SK-N-SH (cell line): ENCODE measurements at regions not wholly inside any gene's neighbourhood (a gene's known extent, or its start where the extent isn't known, plus 50 kb on each side); places are given as distances from the start of the nearest gene placed in this dataset.

Experiments
- CTCF ChIA-PET: fragments of 300-600, 350-600 bp; formaldehyde crosslinking; extraction: SDS; loops from one replicate; lab custom pipeline; 2021; lab: Yijun Ruan, JAX
- POLR2A ChIA-PET: fragments of 350-600 bp; sonication (Branson Sonifier 250); formaldehyde crosslinking; extraction: SDS; loops from one replicate; lab custom pipeline; 2020; ENCODE audit warnings: antibody characterized with exemption, inconsistent platforms; lab: Yijun Ruan, JAX
- DNase-seq: peaks from one replicate; pipeline ENCODE4 v3.0.0; 2012
- H2AFZ ChIP-seq: fragments of 200-600 bp; sonication (generic); 2 replicates; pipeline ENCODE4 v1.8.1; 2016; ENCODE audit warnings: antibody characterized with exemption, mild to moderate bottlenecking, low read depth
- H3F3A ChIP-seq: fragments of 200-600 bp; sonication (generic); replicated peaks from 2 replicates; pipeline ENCODE3; 2016; ENCODE audit warnings: antibody characterized with exemption, mild to moderate bottlenecking; ENCODE audit not compliant: insufficient read depth
- H3K27ac ChIP-seq, 2 experiments: fragments of 200-500 bp in 1 of 2; fragments of 200-600 bp in 1 of 2; sonication (Bioruptor generic) in 1 of 2; sonication (generic), shearing (Covaris generic) in 1 of 2; 2 replicates each; pipeline versions ENCODE4 v1.5.1 to v1.6.1; 2014 to 2016; ENCODE audit warnings: low read depth in 2 of 2, inconsistent platforms in 1 of 2, low read length in 1 of 2, mild to moderate bottlenecking in 1 of 2, mixed read lengths in 1 of 2
- H3K27me3 ChIP-seq: fragments of 200-600 bp; sonication (generic), shearing (Covaris generic); 2 replicates; pipeline ENCODE4 v1.6.1; 2016; ENCODE audit warnings: mixed run types; ENCODE audit not compliant: insufficient read depth
- H3K36me3 ChIP-seq, 2 experiments: fragments of 200-500 bp in 1 of 2; fragments of 200-600 bp in 1 of 2; sonication (Bioruptor generic) in 1 of 2; sonication (generic) in 1 of 2; replicated peaks in 1 of 2; 2 replicates each; pipeline versions ENCODE3 to v1.5.1; 2014 to 2016; ENCODE audit warnings: low read length in 1 of 2, mild to moderate bottlenecking in 1 of 2; ENCODE audit not compliant: insufficient read depth in 2 of 2, control insufficient read depth in 1 of 2
- H3K4me1 ChIP-seq, 2 experiments: fragments of 200-500 bp in 1 of 2; fragments of 200-600 bp in 1 of 2; sonication (Bioruptor generic) in 1 of 2; sonication (generic), shearing (Covaris generic) in 1 of 2; 2 replicates each; pipeline versions ENCODE4 v1.5.1 to v1.6.1; 2014 to 2016; ENCODE audit warnings: low read depth in 1 of 2, low read length in 1 of 2, mixed run types in 1 of 2; ENCODE audit not compliant: insufficient read depth in 2 of 2, control insufficient read depth in 1 of 2
- H3K4me2 ChIP-seq: fragments of 200-600 bp; sonication (generic), shearing (Covaris generic); 2 replicates; pipeline ENCODE4 v1.6.1; 2017; ENCODE audit warnings: mixed run types
- H3K4me3 ChIP-seq, 2 experiments: fragments of 200-500 bp in 1 of 2; fragments of 200-600 bp in 1 of 2; sonication (Bioruptor generic) in 1 of 2; sonication (generic), shearing (Covaris generic) in 1 of 2; 2 replicates each; pipeline versions ENCODE4 v1.5.1 to v1.8.1; 2014 to 2016; ENCODE audit warnings: low read depth in 2 of 2, inconsistent platforms in 1 of 2, low read length in 1 of 2, mild to moderate bottlenecking in 1 of 2, mixed read lengths in 1 of 2, moderate library complexity in 1 of 2
- H3K79me2 ChIP-seq: fragments of 200-600 bp; sonication (generic); 2 replicates; pipeline ENCODE4 v1.8.1; 2017; ENCODE audit warnings: mild to moderate bottlenecking; ENCODE audit not compliant: insufficient read depth
- H3K9ac ChIP-seq: fragments of 200-600 bp; sonication (generic); 2 replicates; pipeline ENCODE4 v1.6.1; 2017; ENCODE audit warnings: mixed run types
- H3K9me2 ChIP-seq: fragments of 200-600 bp; sonication (generic); 2 replicates; pipeline ENCODE4 v1.6.1; 2017; ENCODE audit warnings: mixed run types
- H3K9me3 ChIP-seq: fragments of 200-600 bp; sonication (generic); 2 replicates; pipeline ENCODE4 v1.6.1; 2017; ENCODE audit warnings: mixed run types, mild to moderate bottlenecking, moderate library complexity
- H4K20me1 ChIP-seq: fragments of 200-600 bp; sonication (generic); 2 replicates; pipeline ENCODE4 v1.6.1; 2017; ENCODE audit warnings: mild to moderate bottlenecking, mixed run types; ENCODE audit not compliant: insufficient read depth
- CHD2 ChIP-seq: fragments of 150-350 bp; IDR thresholded peaks from 2 replicates; pipeline ENCODE4 v1.6.1; 2018; ENCODE audit warnings: low read length; ENCODE audit not compliant: partially characterized antibody
- ELF1 ChIP-seq: IDR thresholded peaks from 2 replicates; pipeline ENCODE4 v1.4.0; 2012
- EP300 ChIP-seq, 2 experiments: IDR thresholded peaks; 2 replicates each; pipeline versions ENCODE4 v1.4.0 to v1.6.1; 2012; ENCODE audit warnings: borderline replicate concordance in 1 of 2, low read depth in 1 of 2, low read length in 1 of 2
- EZH2phosphoT487 ChIP-seq: fragments of 200-600 bp; sonication (generic); IDR thresholded peaks from 2 replicates; pipeline ENCODE4 v1.6.1; 2017; ENCODE audit warnings: low read depth, mixed run types, mild to moderate bottlenecking, antibody characterized with exemption, moderate library complexity, borderline replicate concordance
- FOSL2 ChIP-seq: IDR thresholded peaks from 2 replicates; pipeline ENCODE4 v1.4.0; 2012; ENCODE audit warnings: low read depth, mild to moderate bottlenecking, moderate library complexity, borderline replicate concordance
- JUND ChIP-seq: IDR thresholded peaks from 2 replicates; pipeline ENCODE4 v1.4.0; 2012
- MEF2A ChIP-seq: IDR thresholded peaks from 2 replicates; pipeline ENCODE4 v1.4.0; 2012; ENCODE audit warnings: low read depth, borderline replicate concordance
- MXI1 ChIP-seq: IDR thresholded peaks from 2 replicates; pipeline ENCODE4 v1.6.1; 2012; ENCODE audit warnings: mild to moderate bottlenecking, low read depth, low read length, improper control_type of control experiment
- NFIC ChIP-seq: IDR thresholded peaks from 2 replicates; pipeline ENCODE4 v1.4.0; 2012; ENCODE audit warnings: borderline replicate concordance
- POLR2AphosphoS5 ChIP-seq: IDR thresholded peaks from 2 replicates; pipeline ENCODE4 v1.6.1; 2012; ENCODE audit warnings: low read depth, low read length
- RAD21 ChIP-seq: IDR thresholded peaks from 2 replicates; pipeline ENCODE4 v1.6.1; 2012; ENCODE audit warnings: mild to moderate bottlenecking, low read length
- RCOR1 ChIP-seq: fragments of 150-350 bp; IDR thresholded peaks from 2 replicates; pipeline ENCODE4 v1.6.1; 2017; ENCODE audit warnings: antibody characterized with exemption, low read length
- RXRA ChIP-seq: IDR thresholded peaks from 2 replicates; pipeline ENCODE4 v1.4.0; 2012; ENCODE audit warnings: low read depth, mild to moderate bottlenecking, borderline replicate concordance
- SIN3A ChIP-seq: IDR thresholded peaks from 2 replicates; pipeline ENCODE4 v1.6.1; 2012; ENCODE audit warnings: low read depth, mild to moderate bottlenecking, low read length, moderate library complexity, borderline replicate concordance
- WGBS: methylation state at CpG from one replicate; pipeline ENCODE4 v1.1.6; 2017; ENCODE audit warnings: low lambda C conversion rate; 5-methylcytosine and 5-hydroxymethylcytosine counted together
- TF ChIP-seq, protein P1 (sequence below): IDR thresholded peaks from 2 replicates; pipeline ENCODE4 v1.4.0; 2012; ENCODE audit warnings: low read depth
- TF ChIP-seq, protein P2 (sequence below): IDR thresholded peaks from 2 replicates; pipeline ENCODE4 v1.4.0; 2012; ENCODE audit warnings: low read depth, borderline replicate concordance
- TF ChIP-seq, protein P3 (sequence below): IDR thresholded peaks from 2 replicates; pipeline ENCODE4; 2012

DNA sequence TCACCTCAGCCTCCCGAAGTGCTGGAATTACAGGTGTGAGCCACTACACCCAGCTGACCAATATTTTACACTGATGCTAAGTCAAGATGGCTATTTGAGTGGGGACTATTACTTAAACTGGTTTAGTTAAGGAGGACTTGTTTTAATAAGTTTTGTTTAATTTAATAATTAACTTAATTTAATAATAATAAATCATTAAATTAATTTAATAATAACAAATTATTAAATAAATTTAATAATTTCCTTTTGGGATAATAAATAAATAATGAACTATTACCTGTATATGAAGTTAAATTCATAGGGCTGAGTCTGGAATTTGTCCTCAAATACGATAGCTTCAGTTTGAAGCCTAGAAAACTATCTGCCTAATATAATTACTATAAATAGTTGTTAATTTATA lies 665.1 kb upstream of the COX7C start:
- no peak overlapping the region for H3K27ac ChIP-seq
- H3K27me3 ChIP-seq = no peaks in the 10 kb centered on the region
- TF ChIP-seq, protein P1, sequence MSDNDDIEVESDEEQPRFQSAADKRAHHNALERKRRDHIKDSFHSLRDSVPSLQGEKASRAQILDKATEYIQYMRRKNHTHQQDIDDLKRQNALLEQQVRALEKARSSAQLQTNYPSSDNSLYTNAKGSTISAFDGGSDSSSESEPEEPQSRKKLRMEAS = no peak
- TF ChIP-seq CHD2 = no peak
- no peak for TF ChIP-seq MEF2A
- H3K4me1 ChIP-seq = no peaks in the 10 kb centered on the region
- no peaks in the 10 kb centered on the region for H3K36me3 ChIP-seq
- no peaks in the 10 kb centered on the region for H3F3A ChIP-seq
- H3K79me2 ChIP-seq = no peaks in the 10 kb centered on the region
- ChIA-PET POLR2A (no interaction called here), CTCF (no interaction called here)
- H3K4me2 ChIP-seq = no peak overlapping the region
- H3K9me3 ChIP-seq = no peaks in the 10 kb centered on the region
- WGBS = 4% methylated on average over 2 of the region's 2 CpGs
- H2AFZ ChIP-seq = no peak overlapping the region
- H3K9ac ChIP-seq = no peak overlapping the region
- H3K9me2 ChIP-seq = no peaks in the 10 kb centered on the region
- H4K20me1 ChIP-seq = no peaks in the 10 kb centered on the region
- no peak overlapping the region for H3K4me3 ChIP-seq
- no peak for DNase-seq

DNA sequence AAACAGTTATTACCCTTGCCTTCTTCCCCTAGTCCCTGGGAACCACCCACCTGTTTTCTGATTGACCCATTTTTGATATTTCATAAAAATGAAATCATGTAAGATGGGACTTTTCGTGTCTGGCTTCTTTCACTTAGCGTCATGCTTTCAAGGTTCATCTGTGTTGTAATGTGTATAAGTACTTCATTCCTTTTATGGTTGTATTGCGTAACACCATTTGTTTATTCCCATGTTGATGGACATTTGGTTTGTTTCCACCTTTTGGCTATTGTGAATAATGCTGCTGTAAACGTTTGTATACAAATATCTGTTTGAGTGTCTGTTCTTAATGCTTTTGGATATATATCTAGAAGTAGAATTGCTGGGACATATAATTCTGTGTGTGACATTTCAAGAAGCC lies 650.1 kb upstream of the COX7C start:
- DNase-seq = no peak
- Histone ChIP-seq H2AFZ (no peak overlapping the region), H3K79me2 (no peaks in the 10 kb centered on the region), H3F3A (no peaks in the 10 kb centered on the region), H3K4me1 (no peaks in the 10 kb centered on the region), H3K9me3 (no peaks in the 10 kb centered on the region), H3K4me3 (no peak overlapping the region), H3K36me3 (no peaks in the 10 kb centered on the region), H3K9me2 (no peaks in the 10 kb centered on the region)
- TF ChIP-seq MXI1 (no peak), RXRA (no peak), FOSL2 (no peak), POLR2AphosphoS5 (no peak), ELF1 (no peak), EP300 (IDR thresholded peaks at IDR 0.05; ENCODE audit: borderline replicate concordance in 1 of 2, low read depth in 1 of 2, low read length in 1 of 2) (no peak), RCOR1 (no peak), RAD21 (no peak), JUND (no peak), MEF2A (no peak), EZH2phosphoT487 (no peak), SIN3A (no peak), NFIC (no peak)
- TF ChIP-seq, protein P2, sequence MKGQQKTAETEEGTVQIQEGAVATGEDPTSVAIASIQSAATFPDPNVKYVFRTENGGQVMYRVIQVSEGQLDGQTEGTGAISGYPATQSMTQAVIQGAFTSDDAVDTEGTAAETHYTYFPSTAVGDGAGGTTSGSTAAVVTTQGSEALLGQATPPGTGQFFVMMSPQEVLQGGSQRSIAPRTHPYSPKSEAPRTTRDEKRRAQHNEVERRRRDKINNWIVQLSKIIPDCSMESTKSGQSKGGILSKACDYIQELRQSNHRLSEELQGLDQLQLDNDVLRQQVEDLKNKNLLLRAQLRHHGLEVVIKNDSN = no peak
- TF ChIP-seq, protein P3, sequence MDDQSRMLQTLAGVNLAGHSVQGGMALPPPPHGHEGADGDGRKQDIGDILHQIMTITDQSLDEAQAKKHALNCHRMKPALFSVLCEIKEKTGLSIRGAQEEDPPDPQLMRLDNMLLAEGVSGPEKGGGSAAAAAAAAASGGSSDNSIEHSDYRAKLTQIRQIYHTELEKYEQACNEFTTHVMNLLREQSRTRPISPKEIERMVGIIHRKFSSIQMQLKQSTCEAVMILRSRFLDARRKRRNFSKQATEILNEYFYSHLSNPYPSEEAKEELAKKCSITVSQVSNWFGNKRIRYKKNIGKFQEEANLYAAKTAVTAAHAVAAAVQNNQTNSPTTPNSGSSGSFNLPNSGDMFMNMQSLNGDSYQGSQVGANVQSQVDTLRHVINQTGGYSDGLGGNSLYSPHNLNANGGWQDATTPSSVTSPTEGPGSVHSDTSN = no peak
- TF ChIP-seq, all 33 proteins: peak for 0
- Histone ChIP-seq H4K20me1 (no peaks in the 10 kb centered on the region), H3K27me3 (no peaks in the 10 kb centered on the region), H3K9ac (no peak overlapping the region), H3K4me2 (no peak overlapping the region), H3K27ac (no peak overlapping the region)
- ChIA-PET POLR2A (no interaction called here), CTCF (no interaction called here)
- 4% methylated on average over 4 of the region's 4 CpGs for WGBS
